K562 (cell line): ENCODE measurements at regions not wholly inside any gene's neighbourhood (a gene's known extent, or its start where the extent isn't known, plus 50 kb on each side); places are given as distances from the start of the nearest gene placed in this dataset.

Experiments used
- ATAC-seq: fragments of 200-7000 bp; cut with Tn5 transposase; 3 replicates; pipeline ENCODE4 v1.9.1; 2020; ENCODE audit warnings: moderate library complexity
- BruUV-seq: library from RNA; stranded (reverse); fragments of 400-500 nt; replicated peaks from 2 replicates; lab custom pipeline; 2021; lab: Mats Ljungman, UMichigan
- CTCF ChIA-PET: fragments of 300-600 bp; formaldehyde crosslinking; extraction: SDS; loops from one replicate; lab custom pipeline; 2021; ENCODE audit warnings: low intra/inter-chr PET ratio; lab: Yijun Ruan, JAX
- POLR2A ChIA-PET: fragments of 300-600, 350-650 bp; sonication (Branson Sonifier 250); formaldehyde crosslinking; extraction: SDS; loops from one replicate; lab custom pipeline; 2021; ENCODE audit warnings: antibody characterized with exemption, inconsistent platforms; lab: Yijun Ruan, JAX
- DNase-seq, 4 experiments: peaks; one replicate each; pipeline versions ENCODE4 v3.0.0 to v3.0.0-alpha.2; 2011 to 2018; ENCODE audit warnings: low spot score in 3 of 4, mixed read lengths in 3 of 4; ENCODE audit errors: extremely low read depth in 1 of 4
- FAIRE-seq: peaks from 2 replicates; lab custom pipeline; 2011; peaks lifted over from hg19 to GRCh38; lab: Jason Lieb, UNC
- H2AFZ ChIP-seq: 2 replicates; pipeline ENCODE4 v1.6.0; 2011; ENCODE audit warnings: low read depth, low read length, control low read depth, inconsistent platforms
- H3K27ac ChIP-seq: fragments of 200-600 bp; 3 replicates; pipeline ENCODE4 v1.8.0; 2011; ENCODE audit warnings: low read depth, mild to moderate bottlenecking, control low read depth, inconsistent platforms, low read length, moderate library complexity, mixed read lengths; ENCODE audit errors: extremely low read depth
- H3K27me3 ChIP-seq, 2 experiments: fragments of 300-600 bp in 1 of 2; 2 replicates in 1 of 2; 3 replicates in 1 of 2; pipeline versions ENCODE4 v1.6.0 to v1.8.0; 2011; ENCODE audit warnings: inconsistent platforms in 2 of 2, low read length in 2 of 2, mild to moderate bottlenecking in 1 of 2, mixed read lengths in 1 of 2, moderate library complexity in 1 of 2; ENCODE audit not compliant: control insufficient read depth in 2 of 2, insufficient read depth in 2 of 2
- H3K36me3 ChIP-seq: fragments of 300-600 bp; 3 replicates; pipeline ENCODE4 v1.8.0; 2011; ENCODE audit warnings: mild to moderate bottlenecking, low read length, inconsistent platforms; ENCODE audit not compliant: control insufficient read depth, insufficient read depth
- H3K4me1 ChIP-seq, 2 experiments: fragments of 200-600 bp in 1 of 2; replicated peaks in 1 of 2; 2 replicates in 1 of 2; 3 replicates in 1 of 2; pipeline versions ENCODE4 v1.5.1 to v1.8.0; 2011; ENCODE audit warnings: inconsistent platforms in 2 of 2, low read length in 2 of 2, mild to moderate bottlenecking in 1 of 2, mixed read lengths in 1 of 2, moderate library complexity in 1 of 2; ENCODE audit not compliant: control insufficient read depth in 2 of 2, insufficient read depth in 2 of 2
- H3K4me2 ChIP-seq: 2 replicates; pipeline ENCODE4 v1.6.1; 2011; ENCODE audit warnings: low read length, control low read depth, inconsistent platforms, mixed read lengths; ENCODE audit not compliant: insufficient read depth
- H3K4me3 ChIP-seq: fragments of 200-600 bp; sonication (generic), shearing (Covaris generic); 2 replicates; pipeline ENCODE4 v1.5.1; 2016; ENCODE audit warnings: control low read depth, inconsistent platforms
- H3K79me2 ChIP-seq: fragments of 200-600 bp; 3 replicates; pipeline ENCODE4 v1.8.0; 2011; ENCODE audit warnings: low read length, inconsistent platforms; ENCODE audit not compliant: control insufficient read depth, insufficient read depth
- H3K9ac ChIP-seq, 2 experiments: 2 replicates each; pipeline versions ENCODE4 v1.6.0 to v1.6.1; 2011; ENCODE audit warnings: low read depth in 2 of 2, low read length in 2 of 2, control low read depth in 1 of 2, inconsistent platforms in 1 of 2, mild to moderate bottlenecking in 1 of 2, mixed read lengths in 1 of 2; ENCODE audit not compliant: insufficient read depth in 1 of 2
- H3K9me1 ChIP-seq: one replicate; pipeline ENCODE4 v1.6.0; 2011; ENCODE audit warnings: inconsistent platforms, mild to moderate bottlenecking, low read length, moderate library complexity; ENCODE audit not compliant: control insufficient read depth, insufficient read depth
- H3K9me3 ChIP-seq: replicated peaks from 2 replicates; pipeline ENCODE4 v1.5.1; 2011; ENCODE audit warnings: low read depth, low read length, inconsistent platforms; ENCODE audit not compliant: control insufficient read depth, insufficient read depth
- H4K20me1 ChIP-seq: replicated peaks from 2 replicates; pipeline ENCODE4 v1.6.1; 2011; ENCODE audit warnings: low read length, inconsistent platforms, mixed read lengths; ENCODE audit not compliant: control insufficient read depth, insufficient read depth
- FOXJ2 ChIP-seq: fragments of 200-800 bp; sonication (Bioruptor generic); IDR thresholded peaks from 2 replicates; pipeline ENCODE4 v1.6.1; 2016; ENCODE audit warnings: missing genetic modification characterization, missing compliant biosample characterization
- MIER1 ChIP-seq: fragments of 450-650 bp; IDR thresholded peaks from 2 replicates; pipeline ENCODE4 v1.6.1; 2016; ENCODE audit warnings: antibody characterized with exemption, mild to moderate bottlenecking, low read depth
- MLX ChIP-seq, 2 experiments: fragments of 450-650 bp in 1 of 2; sonication (generic) in 1 of 2; formaldehyde crosslinking; conservative IDR thresholded peaks; 2 replicates each; pipeline versions ENCODE4 v1.4.0 to v1.8.1; 2020 to 2022; ENCODE audit warnings: mild to moderate bottlenecking in 1 of 2, missing genetic modification reagents in 1 of 2
- SAFB2 ChIP-seq: fragments of 200-400 bp; formaldehyde crosslinking; IDR thresholded peaks from 2 replicates; pipeline ENCODE4 v1.6.1; 2018; ENCODE audit warnings: borderline replicate concordance, low read length, low read depth, moderate library complexity; ENCODE audit not compliant: severe bottlenecking
- THRA ChIP-seq: fragments of 450-650 bp; IDR thresholded peaks from 2 replicates; pipeline ENCODE4 v1.6.1; 2017; ENCODE audit warnings: mild to moderate bottlenecking, moderate library complexity
- USF2 ChIP-seq: sonication (generic); formaldehyde crosslinking; IDR thresholded peaks from 2 replicates; pipeline ENCODE4 v1.5.0; 2020; ENCODE audit warnings: missing genetic modification reagents
- WGBS: fragments of 100-300 bp; shearing (Covaris generic); methylation state at CpG from one replicate; pipeline ENCODE4 v1.1.6; 2016; ENCODE audit warnings: low coverage, mixed read lengths; ENCODE audit not compliant: insufficient coverage; ENCODE audit errors: missing lambda C conversion rate; 5-methylcytosine and 5-hydroxymethylcytosine counted together
- in situ Hi-C: fragments of 300-500 bp; cut with MboI; formaldehyde crosslinking; loops from 4 replicates; pipeline ENCODE4 v1.15.0; 2018; ENCODE audit warnings: inconsistent platforms, mixed read lengths
- intact Hi-C: fragments of 100-400 bp; cut with micrococcal nuclease; formaldehyde crosslinking; loops from 2 replicates; pipeline ENCODE4 v1.14.2; 2022

- no peak overlapping the region for H3K4me2 ChIP-seq
- H4K20me1 ChIP-seq = no peaks in the 10 kb centered on the region
- no peak overlapping the region for H3K9ac ChIP-seq
- no peak for DNase-seq
- intact Hi-C loops = no loop called here
- WGBS = 0% methylated on average over 3 of the region's 3 CpGs
- no TSS peak for BruUV-seq
- TF ChIP-seq USF2 (no peak), THRA (no peak)
- in situ Hi-C loops = no loop called here
- ChIA-PET POLR2A (no interaction called here), CTCF (no interaction called here)
- no peaks in the 10 kb centered on the region for H3K79me2 ChIP-seq
- H3K27ac ChIP-seq = no peak overlapping the region
- no peaks in the 10 kb centered on the region for H3K4me1 ChIP-seq
- no peak for ATAC-seq
- no peak overlapping the region for H2AFZ ChIP-seq
- no peaks in the 10 kb centered on the region for H3K9me1 ChIP-seq
- no peak for FAIRE-seq
- no peaks in the 10 kb centered on the region for H3K27me3 ChIP-seq
- H3K4me3 ChIP-seq = no peak overlapping the region
- H3K36me3 ChIP-seq = no peaks in the 10 kb centered on the region
- no peaks in the 10 kb centered on the region for H3K9me3 ChIP-seq
Observed at GRCh38 chr1:209485751-209486150, 97.8 kb upstream of the CAMK1G start.

GRCh38 chr1:209486861-209487593, 96.5 kb upstream of the CAMK1G start:
- FAIRE-seq = no peak
- DNase-seq = no peak
- Histone ChIP-seq H3K4me2 (no peak overlapping the region), H2AFZ (no peak overlapping the region), H4K20me1 (no peaks in the 10 kb centered on the region), H3K9me3 (no peaks in the 10 kb centered on the region), H3K9me1 (no peaks in the 10 kb centered on the region), H3K27ac (no peak overlapping the region), H3K36me3 (no peaks in the 10 kb centered on the region), H3K79me2 (no peaks in the 10 kb centered on the region), H3K9ac (no peak overlapping the region), H3K4me1 (no peaks in the 10 kb centered on the region), H3K4me3 (no peak overlapping the region), H3K27me3 (no peaks in the 10 kb centered on the region)
- ATAC-seq = no peak
- BruUV-seq = no TSS peak
- POLR2A ChIA-PET = interaction anchor here (0.6 kb wide), 1 partner anchor 202 kb away, joined by 3 read pairs; no protein-coding TSS in a partner anchor
- intact Hi-C loops = no loop called here
- CTCF ChIA-PET = no interaction called here
- in situ Hi-C loops = no loop called here
- TF ChIP-seq FOXJ2 (tag) (no peak), MIER1 (no peak), MLX (CRISPR knock-in tag; conservative IDR thresholded peaks at IDR 0.05) (no peak), SAFB2 (no peak)
- 0% methylated on average over 1 of the region's 1 CpG for WGBS
